ENCODE measurements at regions not wholly inside any gene's neighbourhood (a gene's known extent, or its start where the extent isn't known, plus 50 kb on each side); places are given as distances from the start of the nearest gene placed in this dataset.

- DNase-seq (ENCODE audit: low spot score), result peak; percentile 66
Observed at GRCh38 chr1:222370081-222370912, 177.6 kb downstream of the HHIPL2 start.

- DNase-seq (ENCODE audit: low spot score), result no peak
Observed at GRCh38 chr1:222369148-222369547, 178.8 kb downstream of the HHIPL2 start.

- DNase-seq (ENCODE audit: low spot score), result no peak
Observed at GRCh38 chr1:222358100-222358499, 189.8 kb downstream of the HHIPL2 start.

GRCh38 chr1:222357252-222357651, 190.7 kb downstream of the HHIPL2 start:
- DNase-seq (ENCODE audit: low spot score), result no peak

- no peak for DNase-seq (ENCODE audit: low spot score)
Observed at GRCh38 chr1:222347627-222348026, 200.3 kb downstream of the HHIPL2 start.

GRCh38 chr1:222346955-222347354, 200.9 kb downstream of the HHIPL2 start:
- DNase-seq (ENCODE audit: low spot score), result no peak

- DNase-seq (ENCODE audit: low spot score), result no peak
Observed at GRCh38 chr1:222339376-222339947, 208.4 kb downstream of the HHIPL2 start.

GRCh38 chr1:222335586-222335985, 212.3 kb downstream of the HHIPL2 start:
- no peak for DNase-seq (ENCODE audit: low spot score)

- peak; percentile 11 for DNase-seq (ENCODE audit: low spot score)
Observed at GRCh38 chr1:222334026-222334680, 213.8 kb downstream of the HHIPL2 start.

GRCh38 chr1:222331765-222332164, 216.1 kb downstream of the HHIPL2 start:
- DNase-seq (ENCODE audit: low spot score), result no peak

- peak; percentile 44 for DNase-seq (ENCODE audit: low spot score)
Observed at GRCh38 chr1:222331340-222331739, 216.6 kb downstream of the HHIPL2 start.

GRCh38 chr1:222329493-222330045, 218.3 kb downstream of the HHIPL2 start:
- no peak for DNase-seq (ENCODE audit: low spot score)

- DNase-seq (ENCODE audit: low spot score), result no peak
Observed at GRCh38 chr1:222326710-222327036, 221.2 kb downstream of the HHIPL2 start.

- no peak for DNase-seq (ENCODE audit: low spot score)
Observed at GRCh38 chr1:222326006-222326709, 221.7 kb downstream of the HHIPL2 start.

- no peak for DNase-seq (ENCODE audit: low spot score)
Observed at GRCh38 chr1:222325506-222325905, 222.4 kb downstream of the HHIPL2 start.

GRCh38 chr1:222314839-222315238, 233.1 kb downstream of the HHIPL2 start:
- DNase-seq (ENCODE audit: low spot score), result no peak

- DNase-seq (ENCODE audit: low spot score), result no peak
Observed at GRCh38 chr1:222310836-222311235, 237.1 kb downstream of the HHIPL2 start.

- no peak for DNase-seq (ENCODE audit: low spot score)
Observed at GRCh38 chr1:222307621-222308020, 240.3 kb downstream of the HHIPL2 start.

- DNase-seq (ENCODE audit: low spot score), result no peak
Observed at GRCh38 chr1:222306512-222306911, 241.4 kb downstream of the HHIPL2 start.

GRCh38 chr1:222306011-222306410, 241.9 kb downstream of the HHIPL2 start:
- no peak for DNase-seq (ENCODE audit: low spot score)

GRCh38 chr1:222301652-222302051, 246.3 kb downstream of the HHIPL2 start:
- no peak for DNase-seq (ENCODE audit: low spot score)

- DNase-seq (ENCODE audit: low spot score), result no peak
Observed at GRCh38 chr1:222299524-222299923, 248.4 kb downstream of the HHIPL2 start.

Data from GM03348 (cell line).